Coronary artery (tissue), 2 donors: ENCODE measurements at regions not wholly inside any gene's neighbourhood (a gene's known extent, or its start where the extent isn't known, plus 50 kb on each side); places are given as distances from the start of the nearest gene placed in this dataset.
"Not testable (repeated sequence)": the region's sequence is repeated elsewhere in the genome, so short reads cannot be mapped to it uniquely, and the experiment has no call there.

Source experiments
- DNase-seq: peaks from one replicate; pipeline ENCODE4 v3.0.0-alpha.2; 2017; ENCODE audit warnings: low spot score
- H3K27ac ChIP-seq, 2 donors: fragments of 200-600 bp; sonication (generic); one replicate each; pipeline ENCODE4 v1.5.1; 2016 to 2019
- H3K4me3 ChIP-seq: fragments of 200-600 bp; sonication (generic); 2 replicates; pipeline ENCODE4 v1.5.1; 2016; ENCODE audit warnings: mild to moderate bottlenecking, moderate library complexity
- TF ChIP-seq, protein P1 (sequence below): fragments of 200-600 bp; sonication (generic); IDR thresholded peaks from one replicate; pipeline ENCODE4 v1.5.1; 2019; ENCODE audit warnings: antibody characterized with exemption

DNA sequence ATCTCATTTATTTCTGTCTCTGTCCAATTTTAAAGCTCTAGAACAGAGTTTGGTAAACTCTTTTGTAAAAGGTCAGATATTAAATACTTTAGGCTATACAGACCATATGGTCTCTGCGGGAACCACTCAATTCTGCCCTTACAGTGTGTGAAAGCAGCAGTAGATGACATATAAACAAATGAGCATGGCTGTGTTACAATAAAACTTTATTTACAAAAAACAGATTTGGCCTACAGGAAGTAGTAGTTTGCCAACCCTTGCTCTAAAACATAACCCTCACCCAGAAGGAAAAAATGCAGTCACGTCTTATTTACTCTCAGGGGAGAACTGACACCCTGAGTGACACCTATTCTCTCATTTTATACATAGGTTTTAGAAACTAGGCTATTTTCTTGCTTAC lies 220.4 kb downstream of the DEPDC1B start:
- TF ChIP-seq, protein P1, sequence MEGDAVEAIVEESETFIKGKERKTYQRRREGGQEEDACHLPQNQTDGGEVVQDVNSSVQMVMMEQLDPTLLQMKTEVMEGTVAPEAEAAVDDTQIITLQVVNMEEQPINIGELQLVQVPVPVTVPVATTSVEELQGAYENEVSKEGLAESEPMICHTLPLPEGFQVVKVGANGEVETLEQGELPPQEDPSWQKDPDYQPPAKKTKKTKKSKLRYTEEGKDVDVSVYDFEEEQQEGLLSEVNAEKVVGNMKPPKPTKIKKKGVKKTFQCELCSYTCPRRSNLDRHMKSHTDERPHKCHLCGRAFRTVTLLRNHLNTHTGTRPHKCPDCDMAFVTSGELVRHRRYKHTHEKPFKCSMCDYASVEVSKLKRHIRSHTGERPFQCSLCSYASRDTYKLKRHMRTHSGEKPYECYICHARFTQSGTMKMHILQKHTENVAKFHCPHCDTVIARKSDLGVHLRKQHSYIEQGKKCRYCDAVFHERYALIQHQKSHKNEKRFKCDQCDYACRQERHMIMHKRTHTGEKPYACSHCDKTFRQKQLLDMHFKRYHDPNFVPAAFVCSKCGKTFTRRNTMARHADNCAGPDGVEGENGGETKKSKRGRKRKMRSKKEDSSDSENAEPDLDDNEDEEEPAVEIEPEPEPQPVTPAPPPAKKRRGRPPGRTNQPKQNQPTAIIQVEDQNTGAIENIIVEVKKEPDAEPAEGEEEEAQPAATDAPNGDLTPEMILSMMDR, result no peak
- DNase-seq, result no peak
- H3K27ac ChIP-seq, result no peak overlapping the region
- no peak overlapping the region for H3K4me3 ChIP-seq

DNA sequence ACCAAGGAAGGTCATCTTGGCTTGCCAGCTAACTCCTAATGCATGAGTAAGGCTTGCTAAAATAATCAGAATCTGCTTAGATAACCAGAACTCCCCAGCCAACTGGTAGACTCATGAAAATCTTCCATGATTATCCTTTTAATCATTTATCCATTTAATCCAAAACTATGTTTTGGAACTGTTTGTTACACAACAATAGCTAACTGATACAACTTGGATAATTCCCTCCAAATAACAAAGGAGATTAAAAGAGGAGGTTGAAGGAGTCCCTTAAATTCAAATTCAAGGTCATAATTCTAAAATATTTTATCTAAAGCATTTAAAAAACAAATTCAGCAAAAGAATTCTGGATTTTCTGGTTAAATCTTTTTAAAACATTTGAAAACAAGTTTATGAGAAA lies 222.1 kb downstream of the DEPDC1B start:
- Histone ChIP-seq H3K27ac (peak overlapping the region in 1 of 2 donors; percentile 25), H3K4me3 (no peak overlapping the region)
- DNase-seq, result no peak
- TF ChIP-seq, protein P1, result no peak

- Histone ChIP-seq H3K4me3 (no peak overlapping the region), H3K27ac (no peak overlapping the region)
- TF ChIP-seq, protein P1, result no peak
- DNase-seq, result no peak
Observed at GRCh38 chr5:60473654-60474053, 226.3 kb downstream of the DEPDC1B start.

DNA sequence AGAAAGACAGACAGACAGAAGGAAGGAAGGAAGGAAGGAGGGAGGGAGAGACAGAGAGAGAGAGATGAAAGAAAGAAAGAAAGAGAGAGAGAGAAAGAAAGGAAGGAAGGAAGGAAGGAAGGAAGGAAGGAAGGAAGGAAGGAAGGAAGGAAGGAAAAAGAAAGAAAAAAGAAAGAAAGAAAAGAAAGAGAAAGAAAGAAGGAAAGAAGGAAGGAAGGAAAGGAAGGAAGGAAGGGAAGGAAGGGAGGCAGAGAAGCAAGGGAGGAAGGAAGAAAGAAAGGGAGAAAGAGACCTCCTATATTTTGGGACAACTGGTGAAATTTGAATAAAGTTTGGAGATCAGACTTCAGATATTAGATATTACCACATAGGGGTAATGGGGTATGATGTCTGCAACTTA lies 226.9 kb downstream of the DEPDC1B start:
- not testable (repeated sequence) for DNase-seq, H3K4me3 ChIP-seq, H3K27ac ChIP-seq

DNA sequence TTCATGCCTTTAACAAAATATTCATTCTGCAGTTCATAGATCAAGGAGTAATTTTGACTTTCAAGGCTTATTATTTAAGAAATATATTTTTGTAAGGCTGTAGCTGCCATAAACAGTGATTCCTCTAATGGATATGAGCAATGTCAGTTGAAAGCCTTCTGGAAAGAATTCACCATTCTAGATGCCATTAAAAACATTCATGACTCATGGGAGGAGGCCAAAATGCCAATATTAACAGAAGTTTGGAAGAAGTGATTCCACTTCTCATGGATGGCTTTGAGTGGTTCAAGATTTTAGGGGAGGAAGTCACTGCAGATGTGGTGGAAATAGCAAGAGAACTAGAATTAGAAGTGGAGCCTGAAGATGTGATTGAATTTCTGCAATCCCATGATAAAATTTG lies 229.1 kb downstream of the DEPDC1B start:
- Histone ChIP-seq H3K27ac (no peak overlapping the region), H3K4me3 (no peak overlapping the region)
- TF ChIP-seq, protein P1, result no peak
- no peak for DNase-seq

DNA sequence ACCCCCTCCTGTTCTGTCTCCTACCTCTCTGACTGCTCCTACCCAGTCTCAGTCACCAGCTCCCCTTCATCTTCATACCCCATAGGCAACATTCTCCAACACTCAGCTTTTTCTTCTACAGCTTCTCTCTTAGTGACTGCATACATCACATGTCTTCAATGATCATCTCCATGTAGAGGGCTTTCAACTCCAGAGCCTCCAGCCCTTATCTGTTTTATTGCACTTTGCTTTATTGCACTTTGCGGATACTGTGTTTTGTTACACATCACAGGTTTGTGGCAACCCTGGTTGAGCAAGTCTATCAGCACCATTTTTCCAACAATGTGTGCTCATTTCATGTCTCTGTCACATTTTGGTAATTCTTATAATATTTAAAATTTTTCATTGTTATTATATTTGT lies 230.7 kb downstream of the DEPDC1B start:
- Histone ChIP-seq H3K27ac (no peak overlapping the region), H3K4me3 (no peak overlapping the region)
- no peak for DNase-seq
- TF ChIP-seq, protein P1, result no peak

DNA sequence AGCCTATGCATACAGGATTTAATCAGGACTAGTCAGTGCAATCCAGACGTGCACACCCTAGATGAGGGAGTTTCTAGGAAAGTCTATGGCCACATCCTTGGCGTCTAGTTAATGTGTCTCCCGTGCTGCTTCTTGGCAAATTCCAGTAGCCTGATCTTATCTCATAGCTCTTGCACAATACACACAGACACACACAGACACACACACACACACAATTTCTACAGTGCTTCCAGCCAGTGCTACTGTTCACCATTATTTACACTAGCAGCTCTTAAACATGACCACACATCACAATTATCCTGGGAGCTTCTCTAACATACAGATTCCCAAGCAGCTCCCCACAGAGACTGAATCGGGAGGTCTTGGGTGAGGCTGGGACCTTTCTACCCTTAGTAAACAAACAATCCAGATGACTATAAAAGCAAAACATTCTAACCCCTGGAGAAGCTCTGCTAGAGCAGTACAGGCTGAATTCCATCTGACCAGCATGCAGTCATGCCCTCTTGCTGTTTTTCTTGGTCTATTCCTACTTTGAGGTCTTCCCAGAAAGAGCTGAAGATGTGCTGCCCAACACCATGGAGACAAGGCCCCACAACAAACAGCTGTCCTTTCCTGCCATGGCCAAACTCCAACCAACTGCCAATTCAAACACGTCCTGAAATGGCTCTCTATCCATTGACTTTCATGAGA lies 236.6 kb downstream of the DEPDC1B start:
- Histone ChIP-seq H3K4me3 (peak overlapping the region; percentile 18), H3K27ac (peak overlapping the region in 1 of 2 donors; percentile 38)
- DNase-seq, result no peak
- TF ChIP-seq, protein P1, result no peak
